DND-41 (cell line): ENCODE measurements at regions not wholly inside any gene's neighbourhood (a gene's known extent, or its start where the extent isn't known, plus 50 kb on each side); places are given as distances from the start of the nearest gene placed in this dataset.

Experiments used
- ATAC-seq: fragments of 200-7000 bp; cut with Tn5 transposase; 3 replicates; pipeline ENCODE4 v1.9.1; 2021; ENCODE audit warnings: low read depth; ENCODE audit not compliant: insufficient read depth
- DNase-seq: peaks from one replicate; pipeline ENCODE4 v3.0.0-alpha.2; 2020
- H2AFZ ChIP-seq: 2 replicates; pipeline ENCODE4 v1.6.0; 2012; ENCODE audit warnings: low read depth, low read length
- H3K27ac ChIP-seq: 2 replicates; pipeline ENCODE4 v1.5.1; 2012; ENCODE audit warnings: low read length, inconsistent platforms
- H3K27me3 ChIP-seq: fragments of 200-600 bp; sonication (generic); 2 replicates; pipeline ENCODE4 v1.6.0; 2012; ENCODE audit warnings: low read length, mild to moderate bottlenecking, inconsistent platforms; ENCODE audit not compliant: insufficient read depth, poor library complexity
- H3K36me3 ChIP-seq: 2 replicates; pipeline ENCODE4 v1.5.1; 2012; ENCODE audit warnings: low read length, inconsistent platforms; ENCODE audit not compliant: insufficient read depth
- H3K4me1 ChIP-seq: 2 replicates; pipeline ENCODE4 v1.5.1; 2012; ENCODE audit warnings: mild to moderate bottlenecking, low read length; ENCODE audit not compliant: insufficient read depth
- H3K4me2 ChIP-seq: 2 replicates; pipeline ENCODE4 v1.6.0; 2012; ENCODE audit warnings: mild to moderate bottlenecking, moderate library complexity, low read length, inconsistent platforms; ENCODE audit not compliant: insufficient read depth
- H3K4me3 ChIP-seq, 2 experiments: fragments of 200-600 bp in 1 of 2; shearing (Covaris generic) in 1 of 2; 2 replicates each; pipeline ENCODE4 v1.5.1; 2012 to 2016; ENCODE audit warnings: inconsistent platforms in 2 of 2, low read length in 2 of 2, mild to moderate bottlenecking in 2 of 2, low read depth in 1 of 2, moderate library complexity in 1 of 2
- H3K79me2 ChIP-seq: 2 replicates; pipeline ENCODE4 v1.6.0; 2012; ENCODE audit warnings: low read length, inconsistent platforms; ENCODE audit not compliant: insufficient read depth
- H3K9ac ChIP-seq: 2 replicates; pipeline ENCODE4 v1.6.0; 2012; ENCODE audit warnings: low read depth, mild to moderate bottlenecking, inconsistent platforms, low read length, moderate library complexity
- H3K9me3 ChIP-seq: 2 replicates; pipeline ENCODE4 v1.5.1; 2012; ENCODE audit warnings: low read length, moderate library complexity, mild to moderate bottlenecking, inconsistent platforms; ENCODE audit not compliant: insufficient read depth, severe bottlenecking
- H4K20me1 ChIP-seq: 2 replicates; pipeline ENCODE4 v1.6.0; 2012; ENCODE audit warnings: low read length; ENCODE audit not compliant: insufficient read depth
- CTCF ChIP-seq: IDR thresholded peaks from 2 replicates; pipeline ENCODE4 v1.5.1; 2012; ENCODE audit warnings: borderline replicate concordance, low read length, moderate library complexity, mild to moderate bottlenecking; ENCODE audit not compliant: poor library complexity, severe bottlenecking; ENCODE audit errors: extremely low read depth
- EZH2 ChIP-seq: IDR thresholded peaks from 3 replicates; pipeline ENCODE4 v1.6.1; 2012; ENCODE audit warnings: borderline replicate concordance, low read depth, mild to moderate bottlenecking, moderate library complexity, low read length, inconsistent platforms; ENCODE audit not compliant: severe bottlenecking

- no peak overlapping the region for H3K27ac ChIP-seq
- H3K36me3 ChIP-seq = no peaks in the 10 kb centered on the region
- no peak overlapping the region for H2AFZ ChIP-seq
- TF ChIP-seq CTCF = no peak
- no peaks in the 10 kb centered on the region for H3K27me3 ChIP-seq
- H3K79me2 ChIP-seq = no peaks in the 10 kb centered on the region
- no peak overlapping the region for H3K4me3 ChIP-seq
- no peaks in the 10 kb centered on the region for H3K4me1 ChIP-seq
- H3K9ac ChIP-seq = no peak overlapping the region
- no peak for ATAC-seq
- H4K20me1 ChIP-seq = no peaks in the 10 kb centered on the region
- no peak overlapping the region for H3K4me2 ChIP-seq
- no peaks in the 10 kb centered on the region for H3K9me3 ChIP-seq
- DNase-seq = no peak
Observed at GRCh38 chr6:40331545-40331944, 255.6 kb downstream of the LRFN2 start.

GRCh38 chr6:40330301-40330721 is 256.9 kb downstream of the LRFN2 start:
- no peaks in the 10 kb centered on the region for H3K9me3 ChIP-seq
- no peak overlapping the region for H3K9ac ChIP-seq
- TF ChIP-seq EZH2 = no peak
- TF ChIP-seq CTCF = no peak
- no peaks in the 10 kb centered on the region for H3K27me3 ChIP-seq
- ATAC-seq (no peak), DNase-seq (no peak)
- no peaks in the 10 kb centered on the region for H3K79me2 ChIP-seq
- no peak overlapping the region for H2AFZ ChIP-seq
- no peak overlapping the region for H3K4me3 ChIP-seq
- H3K36me3 ChIP-seq = no peaks in the 10 kb centered on the region
- no peak overlapping the region for H3K27ac ChIP-seq
- no peaks in the 10 kb centered on the region for H4K20me1 ChIP-seq
- H3K4me1 ChIP-seq = no peaks in the 10 kb centered on the region
- no peak overlapping the region for H3K4me2 ChIP-seq

DNA sequence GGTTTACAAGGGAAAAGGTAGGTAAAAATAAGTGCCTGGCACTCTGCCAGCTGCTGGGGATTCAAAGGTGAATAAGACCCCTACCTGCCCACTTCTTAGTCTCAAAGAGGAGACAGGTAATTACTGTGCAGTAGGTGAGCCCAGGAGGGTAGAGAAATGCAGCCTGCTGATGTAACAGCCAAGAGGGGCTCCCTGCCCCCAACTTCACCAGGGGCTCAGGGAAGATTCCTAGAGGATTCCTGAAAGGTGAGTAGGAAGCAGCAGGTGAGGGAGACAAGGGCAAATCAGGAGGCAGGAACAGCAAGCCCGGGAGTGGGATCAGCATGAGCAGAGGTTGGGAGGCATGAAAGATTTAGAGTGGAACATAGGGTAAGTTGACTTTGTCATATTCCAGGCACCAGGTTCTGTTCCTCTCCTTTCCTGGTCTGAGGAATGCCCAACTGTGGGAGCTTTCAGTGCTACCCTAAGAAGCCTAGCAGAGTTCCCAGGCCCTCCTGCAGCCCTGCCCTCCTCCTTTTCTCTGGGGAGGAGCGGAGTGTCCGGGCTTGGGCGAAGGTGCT is 258.1 kb downstream of the LRFN2 start:
- no peak for ATAC-seq
- no peak overlapping the region for H3K27ac ChIP-seq
- no peak overlapping the region for H3K4me2 ChIP-seq
- H3K79me2 ChIP-seq = no peaks in the 10 kb centered on the region
- TF ChIP-seq EZH2 = no peak
- no peak for TF ChIP-seq CTCF
- no peak overlapping the region for H2AFZ ChIP-seq
- H3K9ac ChIP-seq = no peak overlapping the region
- no peaks in the 10 kb centered on the region for H3K36me3 ChIP-seq
- no peak overlapping the region for H3K4me3 ChIP-seq
- no peaks in the 10 kb centered on the region for H4K20me1 ChIP-seq
- no peak for DNase-seq
- H3K27me3 ChIP-seq = peaks cover 2% of the 10 kb centered on the region
- H3K4me1 ChIP-seq = no peaks in the 10 kb centered on the region
- H3K9me3 ChIP-seq = no peaks in the 10 kb centered on the region
